A673 (cell line): ENCODE measurements at regions not wholly inside any gene's neighbourhood (a gene's known extent, or its start where the extent isn't known, plus 50 kb on each side); places are given as distances from the start of the nearest gene placed in this dataset.
A peak's percentile ranks its signal among the peaks of the same experiment; 100 is the strongest.

Experiments
- BruUV-seq: library from RNA; stranded (reverse); fragments of 400-500 nt; replicated peaks from 2 replicates; lab custom pipeline; 2021; lab: Mats Ljungman, UMichigan
- CTCF ChIA-PET: fragments of 300-600 bp; sonication (Branson Sonifier 250); formaldehyde crosslinking; loops from one replicate; lab custom pipeline; 2022; ENCODE audit warnings: antibody characterized with exemption; lab: Charles Lee
- POLR2A ChIA-PET: fragments of 300-600 bp; sonication (Branson Sonifier 250); formaldehyde crosslinking; loops from one replicate; lab custom pipeline; 2022; ENCODE audit warnings: antibody characterized with exemption; ENCODE audit not compliant: low non-redundant PET; lab: Charles Lee
- DNase-seq: peaks from one replicate; pipeline ENCODE4 v3.0.0-alpha.2; 2015; ENCODE audit warnings: low spot score
- H3K27ac ChIP-seq: fragments of 200-600 bp; sonication (generic); 2 replicates; pipeline ENCODE4 v1.5.1; 2016; ENCODE audit warnings: mixed run types, low read depth, mild to moderate bottlenecking, mixed read lengths, antibody characterized with exemption, low read length; ENCODE audit not compliant: poor library complexity, severe bottlenecking
- H3K27me3 ChIP-seq: fragments of 200-600 bp; sonication (generic); replicated peaks from 2 replicates; pipeline ENCODE4 v1.6.1; 2017; ENCODE audit warnings: mixed run types, low read depth, mild to moderate bottlenecking, mixed read lengths, antibody characterized with exemption, low read length; ENCODE audit not compliant: insufficient read depth, poor library complexity
- H3K36me3 ChIP-seq: fragments of 200-600 bp; sonication (generic); 2 replicates; pipeline ENCODE4 v1.6.1; 2016; ENCODE audit warnings: mixed run types, mild to moderate bottlenecking, mixed read lengths, antibody characterized with exemption, low read length; ENCODE audit not compliant: insufficient read depth, poor library complexity, severe bottlenecking
- H3K4me1 ChIP-seq: fragments of 200-600 bp; sonication (generic); 2 replicates; pipeline ENCODE4 v1.6.1; 2017; ENCODE audit warnings: mixed run types, mild to moderate bottlenecking, mixed read lengths, antibody characterized with exemption, low read length; ENCODE audit not compliant: insufficient read depth, poor library complexity, severe bottlenecking
- H3K4me3 ChIP-seq: fragments of 200-600 bp; sonication (generic); 2 replicates; pipeline ENCODE4 v1.5.1; 2016; ENCODE audit warnings: low read depth, mixed run types, mild to moderate bottlenecking, mixed read lengths, low read length; ENCODE audit not compliant: poor library complexity, severe bottlenecking
- H3K9me3 ChIP-seq: fragments of 200-600 bp; sonication (generic); 2 replicates; pipeline ENCODE4 v1.6.1; 2016; ENCODE audit warnings: mixed run types, low read depth, mild to moderate bottlenecking, mixed read lengths, antibody characterized with exemption, low read length; ENCODE audit not compliant: poor library complexity, severe bottlenecking
- EZH2 ChIP-seq: fragments of 200-600 bp; sonication (generic); IDR thresholded peaks from 2 replicates; pipeline ENCODE4 v1.6.1; 2017; ENCODE audit warnings: borderline replicate concordance, low read depth, mild to moderate bottlenecking, mixed read lengths, antibody characterized with exemption, low read length; ENCODE audit not compliant: poor library complexity, severe bottlenecking
- intact Hi-C: fragments of 100-400 bp; cut with micrococcal nuclease; formaldehyde crosslinking; loops from one replicate; pipeline ENCODE4 v1.10.0; 2022; ENCODE audit not compliant: unreplicated experiment
- TF ChIP-seq, protein P1 (sequence below): fragments of 300-800, 200-600 bp; sonication (generic); conservative IDR thresholded peaks from 2 replicates; pipeline ENCODE4 v1.5.1; 2017; ENCODE audit warnings: low read depth, mild to moderate bottlenecking, antibody characterized with exemption, low read length, moderate library complexity, mixed read lengths

GRCh38 chr20:11847827-11848226, 69.9 kb upstream of the BTBD3 start:
- TF ChIP-seq, protein P1, sequence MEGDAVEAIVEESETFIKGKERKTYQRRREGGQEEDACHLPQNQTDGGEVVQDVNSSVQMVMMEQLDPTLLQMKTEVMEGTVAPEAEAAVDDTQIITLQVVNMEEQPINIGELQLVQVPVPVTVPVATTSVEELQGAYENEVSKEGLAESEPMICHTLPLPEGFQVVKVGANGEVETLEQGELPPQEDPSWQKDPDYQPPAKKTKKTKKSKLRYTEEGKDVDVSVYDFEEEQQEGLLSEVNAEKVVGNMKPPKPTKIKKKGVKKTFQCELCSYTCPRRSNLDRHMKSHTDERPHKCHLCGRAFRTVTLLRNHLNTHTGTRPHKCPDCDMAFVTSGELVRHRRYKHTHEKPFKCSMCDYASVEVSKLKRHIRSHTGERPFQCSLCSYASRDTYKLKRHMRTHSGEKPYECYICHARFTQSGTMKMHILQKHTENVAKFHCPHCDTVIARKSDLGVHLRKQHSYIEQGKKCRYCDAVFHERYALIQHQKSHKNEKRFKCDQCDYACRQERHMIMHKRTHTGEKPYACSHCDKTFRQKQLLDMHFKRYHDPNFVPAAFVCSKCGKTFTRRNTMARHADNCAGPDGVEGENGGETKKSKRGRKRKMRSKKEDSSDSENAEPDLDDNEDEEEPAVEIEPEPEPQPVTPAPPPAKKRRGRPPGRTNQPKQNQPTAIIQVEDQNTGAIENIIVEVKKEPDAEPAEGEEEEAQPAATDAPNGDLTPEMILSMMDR: no peak
- TF ChIP-seq EZH2: no peak

GRCh38 chr20:11849270-11849915, 68.3 kb upstream of the BTBD3 start:
- TF ChIP-seq, protein P1: no peak
- TF ChIP-seq EZH2: no peak
- Histone ChIP-seq H3K36me3 (no peaks in the 10 kb centered on the region), H3K27me3 (no peaks in the 10 kb centered on the region), H3K9me3 (no peaks in the 10 kb centered on the region), H3K4me1 (peaks cover 8% of the 10 kb centered on the region), H3K27ac (no peak overlapping the region), H3K4me3 (no peak overlapping the region)
- ChIA-PET POLR2A (no interaction called here), CTCF (interaction anchor here (0.6 kb wide), 1 partner anchor 10 kb away, joined by 3 read pairs; no protein-coding TSS in a partner anchor)
- DNase-seq: no peak
- BruUV-seq: no TSS peak
- intact Hi-C loops: no loop called here

More at GRCh38 chr20:11847827-11848226, 69.9 kb upstream of the BTBD3 start:
- Histone ChIP-seq H3K9me3 (no peaks in the 10 kb centered on the region), H3K4me1 (peaks cover 8% of the 10 kb centered on the region), H3K27ac (no peak overlapping the region), H3K4me3 (no peak overlapping the region), H3K27me3 (peaks cover 3% of the 10 kb centered on the region), H3K36me3 (no peaks in the 10 kb centered on the region)
- CTCF ChIA-PET: no interaction called here
- BruUV-seq: no TSS peak
- POLR2A ChIA-PET: no interaction called here
- intact Hi-C loops: no loop called here
- no peak for DNase-seq

GRCh38 chr20:11849976-11850670, 67.6 kb upstream of the BTBD3 start:
- CTCF ChIA-PET: no interaction called here
- no peak for TF ChIP-seq EZH2
- TF ChIP-seq, protein P1: no peak
- intact Hi-C loops: no loop called here
- no peaks in the 10 kb centered on the region for H3K27me3 ChIP-seq
- H3K27ac ChIP-seq: no peak overlapping the region
- no TSS peak for BruUV-seq
- H3K9me3 ChIP-seq: no peaks in the 10 kb centered on the region
- H3K4me3 ChIP-seq: no peak overlapping the region
- peaks cover 8% of the 10 kb centered on the region for H3K4me1 ChIP-seq
- POLR2A ChIA-PET: no interaction called here
- peak; percentile 13 for DNase-seq
- no peaks in the 10 kb centered on the region for H3K36me3 ChIP-seq
